ENCODE measurements at regions not wholly inside any gene's neighbourhood (a gene's known extent, or its start where the extent isn't known, plus 50 kb on each side); places are given as distances from the start of the nearest gene placed in this dataset.

DNA sequence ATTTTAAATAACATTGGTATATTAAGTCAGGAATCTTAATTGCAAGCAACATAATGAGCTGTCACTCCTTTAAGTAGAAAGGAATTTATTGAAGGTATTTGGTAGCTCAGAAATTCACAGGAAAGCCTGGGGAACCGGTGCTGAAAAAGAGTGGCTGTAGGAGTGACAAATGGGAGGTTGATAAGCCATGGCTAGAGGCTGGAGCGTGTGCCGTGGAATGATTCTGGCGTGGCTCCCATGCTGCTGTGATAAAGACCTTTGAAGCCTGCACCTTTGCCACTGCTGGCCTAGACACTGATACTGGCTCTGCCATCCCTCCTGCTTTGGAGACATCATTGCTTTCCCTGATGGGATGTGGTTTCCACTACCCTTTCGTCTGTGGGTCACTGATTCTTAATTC is 65.7 kb upstream of the ATG10 start:
- TF ChIP-seq EP300 (IDR thresholded peaks at IDR 0.05; ENCODE audit: borderline replicate concordance): no peak
- TF ChIP-seq TCF12 (IDR thresholded peaks at IDR 0.05; ENCODE audit: low read depth): no peak
- no peak for TF ChIP-seq ZBTB7A (IDR thresholded peaks at IDR 0.05; ENCODE audit: low read depth)
- TF ChIP-seq YY1 (IDR thresholded peaks at IDR 0.05; ENCODE audit: low read depth): no peak
- TF ChIP-seq EGR1 (IDR thresholded peaks at IDR 0.05): no peak
- TF ChIP-seq, protein P1, sequence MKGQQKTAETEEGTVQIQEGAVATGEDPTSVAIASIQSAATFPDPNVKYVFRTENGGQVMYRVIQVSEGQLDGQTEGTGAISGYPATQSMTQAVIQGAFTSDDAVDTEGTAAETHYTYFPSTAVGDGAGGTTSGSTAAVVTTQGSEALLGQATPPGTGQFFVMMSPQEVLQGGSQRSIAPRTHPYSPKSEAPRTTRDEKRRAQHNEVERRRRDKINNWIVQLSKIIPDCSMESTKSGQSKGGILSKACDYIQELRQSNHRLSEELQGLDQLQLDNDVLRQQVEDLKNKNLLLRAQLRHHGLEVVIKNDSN (IDR thresholded peaks at IDR 0.05): no peak
- no peak for TF ChIP-seq CEBPB (IDR thresholded peaks at IDR 0.05)
- TF ChIP-seq, protein P2, sequence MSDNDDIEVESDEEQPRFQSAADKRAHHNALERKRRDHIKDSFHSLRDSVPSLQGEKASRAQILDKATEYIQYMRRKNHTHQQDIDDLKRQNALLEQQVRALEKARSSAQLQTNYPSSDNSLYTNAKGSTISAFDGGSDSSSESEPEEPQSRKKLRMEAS (IDR thresholded peaks at IDR 0.05): no peak
- TF ChIP-seq FOXM1 (IDR thresholded peaks at IDR 0.05; ENCODE audit: borderline replicate concordance, low read depth): no peak
- TF ChIP-seq CREB1 (IDR thresholded peaks at IDR 0.05; ENCODE audit: low read depth): no peak
- TF ChIP-seq, protein P3, sequence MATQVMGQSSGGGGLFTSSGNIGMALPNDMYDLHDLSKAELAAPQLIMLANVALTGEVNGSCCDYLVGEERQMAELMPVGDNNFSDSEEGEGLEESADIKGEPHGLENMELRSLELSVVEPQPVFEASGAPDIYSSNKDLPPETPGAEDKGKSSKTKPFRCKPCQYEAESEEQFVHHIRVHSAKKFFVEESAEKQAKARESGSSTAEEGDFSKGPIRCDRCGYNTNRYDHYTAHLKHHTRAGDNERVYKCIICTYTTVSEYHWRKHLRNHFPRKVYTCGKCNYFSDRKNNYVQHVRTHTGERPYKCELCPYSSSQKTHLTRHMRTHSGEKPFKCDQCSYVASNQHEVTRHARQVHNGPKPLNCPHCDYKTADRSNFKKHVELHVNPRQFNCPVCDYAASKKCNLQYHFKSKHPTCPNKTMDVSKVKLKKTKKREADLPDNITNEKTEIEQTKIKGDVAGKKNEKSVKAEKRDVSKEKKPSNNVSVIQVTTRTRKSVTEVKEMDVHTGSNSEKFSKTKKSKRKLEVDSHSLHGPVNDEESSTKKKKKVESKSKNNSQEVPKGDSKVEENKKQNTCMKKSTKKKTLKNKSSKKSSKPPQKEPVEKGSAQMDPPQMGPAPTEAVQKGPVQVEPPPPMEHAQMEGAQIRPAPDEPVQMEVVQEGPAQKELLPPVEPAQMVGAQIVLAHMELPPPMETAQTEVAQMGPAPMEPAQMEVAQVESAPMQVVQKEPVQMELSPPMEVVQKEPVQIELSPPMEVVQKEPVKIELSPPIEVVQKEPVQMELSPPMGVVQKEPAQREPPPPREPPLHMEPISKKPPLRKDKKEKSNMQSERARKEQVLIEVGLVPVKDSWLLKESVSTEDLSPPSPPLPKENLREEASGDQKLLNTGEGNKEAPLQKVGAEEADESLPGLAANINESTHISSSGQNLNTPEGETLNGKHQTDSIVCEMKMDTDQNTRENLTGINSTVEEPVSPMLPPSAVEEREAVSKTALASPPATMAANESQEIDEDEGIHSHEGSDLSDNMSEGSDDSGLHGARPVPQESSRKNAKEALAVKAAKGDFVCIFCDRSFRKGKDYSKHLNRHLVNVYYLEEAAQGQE (IDR thresholded peaks at IDR 0.05; ENCODE audit: low read depth): no peak
- no peak for TF ChIP-seq TEAD4 (IDR thresholded peaks at IDR 0.05)
- TF ChIP-seq RAD21 (IDR thresholded peaks at IDR 0.05; ENCODE audit: low read depth): no peak
- no peak for TF ChIP-seq NFIC (IDR thresholded peaks at IDR 0.05)
- TF ChIP-seq TAF1 (IDR thresholded peaks at IDR 0.05; ENCODE audit: low read depth): no peak

DNA sequence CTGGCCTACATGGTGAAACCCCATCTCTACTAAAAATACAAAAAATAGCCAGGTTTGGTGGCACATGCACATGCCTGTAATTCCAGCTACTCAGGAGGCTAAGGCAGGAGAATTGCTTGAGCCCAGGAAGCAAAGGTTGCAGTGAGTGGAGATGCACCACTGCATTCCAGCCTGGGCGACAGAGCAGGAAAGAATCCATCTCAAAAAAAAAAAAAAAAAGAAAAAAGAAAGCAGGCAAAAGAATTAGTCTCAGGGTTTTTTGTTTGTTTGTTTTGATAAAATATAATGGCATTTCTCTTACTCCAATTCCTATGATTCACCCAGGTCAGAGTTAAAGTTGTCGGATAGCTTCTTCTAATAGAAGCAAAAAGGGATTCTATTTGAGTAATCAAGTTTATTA is 67.0 kb upstream of the ATG10 start:
- TF ChIP-seq RAD21 (IDR thresholded peaks at IDR 0.05; ENCODE audit: low read depth) (no peak), YY1 (IDR thresholded peaks at IDR 0.05; ENCODE audit: low read depth) (no peak), TEAD4 (IDR thresholded peaks at IDR 0.05) (peak; percentile 14; the same call in 1 of the 2 replicates), TAF1 (IDR thresholded peaks at IDR 0.05; ENCODE audit: low read depth) (no peak)
- TF ChIP-seq, protein P3 (IDR thresholded peaks at IDR 0.05; ENCODE audit: low read depth): no peak

DNA sequence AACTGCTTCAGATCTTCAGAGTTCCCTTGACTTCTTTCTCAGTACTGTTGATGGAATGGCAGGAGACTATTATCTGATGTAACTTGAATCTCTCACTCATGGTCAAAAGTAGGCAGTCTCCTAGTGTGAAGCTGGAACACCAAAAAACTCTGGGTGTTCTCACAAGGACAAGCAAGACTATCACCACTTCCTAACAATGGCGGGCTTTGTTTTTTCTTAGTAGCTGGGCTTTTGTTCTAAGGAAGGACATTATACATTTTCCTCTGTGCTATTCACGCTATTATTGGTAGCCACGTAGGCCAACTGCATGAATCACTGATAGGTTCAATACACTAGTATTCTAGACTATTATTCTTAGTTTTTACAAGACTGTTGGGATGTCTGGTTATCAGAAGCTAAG is 67.7 kb upstream of the ATG10 start:
- TF ChIP-seq RAD21 (IDR thresholded peaks at IDR 0.05; ENCODE audit: low read depth) (no peak), CREB1 (IDR thresholded peaks at IDR 0.05; ENCODE audit: low read depth) (no peak), FOXM1 (IDR thresholded peaks at IDR 0.05; ENCODE audit: borderline replicate concordance, low read depth) (no peak), YY1 (IDR thresholded peaks at IDR 0.05; ENCODE audit: low read depth) (no peak), NFIC (IDR thresholded peaks at IDR 0.05) (no peak), TCF12 (IDR thresholded peaks at IDR 0.05; ENCODE audit: low read depth) (no peak), EP300 (IDR thresholded peaks at IDR 0.05; ENCODE audit: borderline replicate concordance) (no peak), TAF1 (IDR thresholded peaks at IDR 0.05; ENCODE audit: low read depth) (no peak), TEAD4 (IDR thresholded peaks at IDR 0.05) (no peak), CEBPB (IDR thresholded peaks at IDR 0.05) (no peak), EGR1 (IDR thresholded peaks at IDR 0.05) (no peak), ZBTB7A (IDR thresholded peaks at IDR 0.05; ENCODE audit: low read depth) (no peak)
- TF ChIP-seq, protein P2 (IDR thresholded peaks at IDR 0.05): no peak
- TF ChIP-seq, protein P3 (IDR thresholded peaks at IDR 0.05; ENCODE audit: low read depth): no peak
- TF ChIP-seq, protein P1 (IDR thresholded peaks at IDR 0.05): no peak

DNA sequence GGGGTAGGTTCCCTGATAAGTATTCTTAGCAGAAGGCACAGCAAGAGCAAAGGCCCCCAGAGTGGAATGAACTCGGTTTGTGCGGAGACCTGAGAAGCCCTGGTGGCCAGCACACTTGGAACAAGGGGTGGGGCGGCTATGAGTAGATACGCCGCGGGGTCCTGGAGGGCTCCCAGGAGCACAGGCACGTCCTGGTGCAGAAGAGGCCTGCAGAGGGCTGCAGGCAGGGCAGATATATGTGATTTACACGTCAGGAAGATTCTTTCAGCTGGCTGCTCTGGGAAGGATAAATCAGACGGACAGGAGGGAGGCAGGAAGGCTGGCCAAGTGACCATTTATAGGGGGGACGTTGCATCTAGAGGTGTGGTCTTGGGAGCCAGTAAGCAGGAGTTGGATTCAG is 70.2 kb upstream of the ATG10 start:
- no peak for TF ChIP-seq FOXM1 (IDR thresholded peaks at IDR 0.05; ENCODE audit: borderline replicate concordance, low read depth)
- no peak for TF ChIP-seq EP300 (IDR thresholded peaks at IDR 0.05; ENCODE audit: borderline replicate concordance)
- no peak for TF ChIP-seq TEAD4 (IDR thresholded peaks at IDR 0.05)
- no peak for TF ChIP-seq TCF12 (IDR thresholded peaks at IDR 0.05; ENCODE audit: low read depth)
- no peak for TF ChIP-seq CEBPB (IDR thresholded peaks at IDR 0.05)
- TF ChIP-seq, protein P3 (IDR thresholded peaks at IDR 0.05; ENCODE audit: low read depth): no peak

Data from Ishikawa (cell line).